ENCODE measurements at regions not wholly inside any gene's neighbourhood (a gene's known extent, or its start where the extent isn't known, plus 50 kb on each side); places are given as distances from the start of the nearest gene placed in this dataset.

GRCh38 chr9:26779062-26779461 is 113.5 kb downstream of the CAAP1 start:
- no peak overlapping the region for H3K27ac ChIP-seq
- no peak overlapping the region for H3K4me3 ChIP-seq
- 78 to 82% (median 81%) methylated on average over 3 of the region's 3 CpGs for WGBS, 3 donors
- no peaks in the 10 kb centered on the region for H3K36me3 ChIP-seq
- TF ChIP-seq POLR2A (IDR thresholded peaks at IDR 0.05) (no peak), CTCF (IDR thresholded peaks at IDR 0.05) (no peak), EP300 (IDR thresholded peaks at IDR 0.05) (no peak)
- H3K27me3 ChIP-seq = no peaks in the 10 kb centered on the region
- no peaks in the 10 kb centered on the region for H3K9me3 ChIP-seq
- intact Hi-C loops (cut with DNase I) = no loop called here
- H3K4me1 ChIP-seq (ENCODE audit: insufficient read depth) = no peaks in the 10 kb centered on the region
- no peak for DNase-seq

GRCh38 chr9:26775391-26775790 is 117.2 kb downstream of the CAAP1 start:
- no peak for DNase-seq
- Histone ChIP-seq H3K9me3 (no peaks in the 10 kb centered on the region), H3K27me3 (no peaks in the 10 kb centered on the region), H3K27ac (no peak overlapping the region), H3K36me3 (no peaks in the 10 kb centered on the region), H3K4me1 (ENCODE audit: insufficient read depth) (no peaks in the 10 kb centered on the region), H3K4me3 (no peak overlapping the region)
- WGBS, 3 donors = 60 to 73% (median 66%) methylated on average over 3 of the region's 3 CpGs
- TF ChIP-seq POLR2A (IDR thresholded peaks at IDR 0.05) = no peak
- no peak for TF ChIP-seq CTCF (IDR thresholded peaks at IDR 0.05)
- no peak for TF ChIP-seq EP300 (IDR thresholded peaks at IDR 0.05)
- intact Hi-C loops (cut with DNase I) = no loop called here

- no peak for DNase-seq
- no peak overlapping the region for H3K27ac ChIP-seq
- no peaks in the 10 kb centered on the region for H3K4me1 ChIP-seq (ENCODE audit: insufficient read depth)
- no peaks in the 10 kb centered on the region for H3K27me3 ChIP-seq
- H3K36me3 ChIP-seq = no peaks in the 10 kb centered on the region
- no peaks in the 10 kb centered on the region for H3K9me3 ChIP-seq
- H3K4me3 ChIP-seq = no peak overlapping the region
- TF ChIP-seq CTCF (IDR thresholded peaks at IDR 0.05) (no peak), POLR2A (IDR thresholded peaks at IDR 0.05) (no peak)
- 35 to 60% (median 44%) methylated on average over 4 of the region's 4 CpGs for WGBS, 3 donors
- intact Hi-C loops (cut with DNase I) = no loop called here
Measured at GRCh38 chr9:26773056-26773455, 119.5 kb downstream of the CAAP1 start.

GRCh38 chr9:26770821-26771220 is 121.8 kb downstream of the CAAP1 start:
- intact Hi-C loops (cut with DNase I) = no loop called here
- no peak overlapping the region for H3K4me3 ChIP-seq
- 34 to 56% (median 48%) methylated on average over 2 of the region's 2 CpGs for WGBS, 3 donors

More at GRCh38 chr9:26770821-26771220, 121.8 kb downstream of the CAAP1 start:
- no peak for DNase-seq
- Histone ChIP-seq H3K27ac (no peak overlapping the region), H3K4me1 (ENCODE audit: insufficient read depth) (no peaks in the 10 kb centered on the region), H3K9me3 (no peaks in the 10 kb centered on the region), H3K27me3 (no peaks in the 10 kb centered on the region), H3K36me3 (no peaks in the 10 kb centered on the region)
- no peak for TF ChIP-seq EP300 (IDR thresholded peaks at IDR 0.05)
- no peak for TF ChIP-seq POLR2A (IDR thresholded peaks at IDR 0.05)
- TF ChIP-seq CTCF (IDR thresholded peaks at IDR 0.05) = no peak
